GM23248 (cell line): ENCODE measurements at regions not wholly inside any gene's neighbourhood (a gene's known extent, or its start where the extent isn't known, plus 50 kb on each side); places are given as distances from the start of the nearest gene placed in this dataset.
"Not testable (repeated sequence)": the region's sequence is repeated elsewhere in the genome, so short reads cannot be mapped to it uniquely, and the experiment has no call there.

ENCODE experiments used
- DNase-seq: peaks from one replicate; pipeline ENCODE4 v3.0.0-alpha.2; 2015
- H2AFZ ChIP-seq: fragments of 200-600 bp; sonication (generic); 2 replicates; pipeline ENCODE4 v1.6.1; 2016; ENCODE audit warnings: antibody characterized with exemption
- H3F3A ChIP-seq: fragments of 200-600 bp; sonication (generic); 2 replicates; pipeline ENCODE4 v1.6.1; 2016; ENCODE audit warnings: mild to moderate bottlenecking, antibody characterized with exemption, mixed run types; ENCODE audit not compliant: insufficient read depth
- H3K27ac ChIP-seq: fragments of 200-600 bp; sonication (generic); 2 replicates; pipeline ENCODE4 v1.5.1; 2016; ENCODE audit warnings: mild to moderate bottlenecking
- H3K27me3 ChIP-seq: fragments of 200-600 bp; sonication (generic); replicated peaks from 2 replicates; pipeline ENCODE4 v1.6.1; 2016; ENCODE audit warnings: mild to moderate bottlenecking; ENCODE audit not compliant: insufficient read depth
- H3K36me3 ChIP-seq: fragments of 200-600 bp; sonication (generic); 2 replicates; pipeline ENCODE4 v1.6.1; 2016; ENCODE audit warnings: low read depth, mild to moderate bottlenecking
- H3K4me1 ChIP-seq: fragments of 200-600 bp; sonication (generic); 2 replicates; pipeline ENCODE4 v1.6.1; 2016; ENCODE audit warnings: mild to moderate bottlenecking; ENCODE audit not compliant: insufficient read depth
- H3K4me2 ChIP-seq: fragments of 200-600 bp; sonication (generic); one replicate; pipeline ENCODE4 v1.6.1; 2016; ENCODE audit warnings: mild to moderate bottlenecking; ENCODE audit not compliant: unreplicated experiment
- H3K4me3 ChIP-seq: fragments of 200-600 bp; sonication (generic); 2 replicates; pipeline ENCODE4 v1.5.1; 2016; ENCODE audit warnings: mild to moderate bottlenecking
- H3K79me2 ChIP-seq: fragments of 200-600 bp; sonication (generic); 2 replicates; pipeline ENCODE4 v1.6.1; 2016; ENCODE audit warnings: mild to moderate bottlenecking; ENCODE audit not compliant: insufficient read depth
- H3K9ac ChIP-seq: fragments of 200-600 bp; sonication (generic); 2 replicates; pipeline ENCODE4 v1.6.1; 2016; ENCODE audit warnings: mild to moderate bottlenecking
- H3K9me2 ChIP-seq: fragments of 200-600 bp; sonication (generic); 2 replicates; pipeline ENCODE4 v1.6.1; 2016; ENCODE audit warnings: mixed run types, mild to moderate bottlenecking, moderate library complexity; ENCODE audit not compliant: insufficient read depth
- H3K9me3 ChIP-seq: fragments of 200-600 bp; sonication (generic); one replicate; pipeline ENCODE4 v1.6.1; 2017; ENCODE audit warnings: low read depth
- H4K20me1 ChIP-seq: fragments of 200-600 bp; sonication (generic); 2 replicates; pipeline ENCODE4 v1.6.0; 2016; ENCODE audit not compliant: insufficient read depth
- EZH2 ChIP-seq: fragments of 200-600 bp; sonication (generic); IDR thresholded peaks from 2 replicates; pipeline ENCODE4 v1.6.1; 2018; ENCODE audit warnings: antibody characterized with exemption, mild to moderate bottlenecking; ENCODE audit not compliant: insufficient read depth, poor library complexity, severe bottlenecking
- EZH2phosphoT487 ChIP-seq: fragments of 200-600 bp; sonication (generic); IDR thresholded peaks from 2 replicates; pipeline ENCODE4 v1.6.1; 2018; ENCODE audit warnings: antibody characterized with exemption, moderate library complexity, mild to moderate bottlenecking, low read depth; ENCODE audit not compliant: insufficient read depth
- WGBS, 2 experiments: methylation state at CpG; one replicate each; pipeline ENCODE4 v1.1.6; 2015 to 2017; ENCODE audit warnings: low lambda C conversion rate in 2 of 2, low coverage in 1 of 2; ENCODE audit errors: missing lambda C conversion rate in 2 of 2; 5-methylcytosine and 5-hydroxymethylcytosine counted together
- in situ Hi-C: fragments of 300-500 bp; cut with MboI; formaldehyde crosslinking; loops from 2 replicates; pipeline ENCODE4 v1.15.0; 2020

GRCh38 chr5:67878933-67879332, 336.6 kb upstream of the PIK3R1 start:
- Histone ChIP-seq H3F3A (no peaks in the 10 kb centered on the region), H3K4me1 (no peaks in the 10 kb centered on the region), H3K79me2 (no peaks in the 10 kb centered on the region), H3K27me3 (no peaks in the 10 kb centered on the region), H3K4me3 (no peak overlapping the region), H3K9ac (no peak overlapping the region), H3K9me3 (no peaks in the 10 kb centered on the region), H3K9me2 (no peaks in the 10 kb centered on the region), H2AFZ (no peak overlapping the region), H3K36me3 (no peaks in the 10 kb centered on the region), H4K20me1 (no peaks in the 10 kb centered on the region), H3K4me2 (no peak overlapping the region), H3K27ac (no peak overlapping the region)
- WGBS, 2 experiments, result 56 to 72% methylated on average over 1 of the region's 1 CpG
- no peak for DNase-seq
- in situ Hi-C loops, result no loop called here
- TF ChIP-seq EZH2 (no peak), EZH2phosphoT487 (no peak)

GRCh38 chr5:67876371-67876770, 339.2 kb upstream of the PIK3R1 start:
- no peaks in the 10 kb centered on the region for H3K27me3 ChIP-seq
- no peaks in the 10 kb centered on the region for H4K20me1 ChIP-seq
- H3K27ac ChIP-seq, result no peak overlapping the region
- H3K9ac ChIP-seq, result no peak overlapping the region
- no peak overlapping the region for H3K4me3 ChIP-seq
- H3K4me1 ChIP-seq, result no peaks in the 10 kb centered on the region
- no peaks in the 10 kb centered on the region for H3F3A ChIP-seq
- no peaks in the 10 kb centered on the region for H3K9me2 ChIP-seq
- no peaks in the 10 kb centered on the region for H3K79me2 ChIP-seq
- no peak overlapping the region for H3K4me2 ChIP-seq
- no peaks in the 10 kb centered on the region for H3K36me3 ChIP-seq
- in situ Hi-C loops, result no loop called here
- no peaks in the 10 kb centered on the region for H3K9me3 ChIP-seq
- H2AFZ ChIP-seq, result no peak overlapping the region
- TF ChIP-seq EZH2phosphoT487, result no peak
- no peak for TF ChIP-seq EZH2
- DNase-seq, result no peak

- Histone ChIP-seq H3K9me3 (no peaks in the 10 kb centered on the region), H3F3A (no peaks in the 10 kb centered on the region), H3K9me2 (no peaks in the 10 kb centered on the region), H3K9ac (no peak overlapping the region), H2AFZ (no peak overlapping the region), H4K20me1 (no peaks in the 10 kb centered on the region), H3K27me3 (no peaks in the 10 kb centered on the region), H3K4me2 (no peak overlapping the region), H3K4me1 (no peaks in the 10 kb centered on the region), H3K36me3 (no peaks in the 10 kb centered on the region), H3K79me2 (no peaks in the 10 kb centered on the region), H3K27ac (no peak overlapping the region), H3K4me3 (no peak overlapping the region)
- 6 to 9% methylated on average over 3 of the region's 3 CpGs for WGBS, 2 experiments
- TF ChIP-seq EZH2, result no peak
- no peak for TF ChIP-seq EZH2phosphoT487
- in situ Hi-C loops, result no loop called here
- DNase-seq, result no peak
Measured at GRCh38 chr5:67875601-67876000, 340.0 kb upstream of the PIK3R1 start.

GRCh38 chr5:67873935-67874334, 341.6 kb upstream of the PIK3R1 start:
- Histone ChIP-seq H3K27ac (no peak overlapping the region), H3K4me2 (no peak overlapping the region), H3F3A (no peaks in the 10 kb centered on the region), H2AFZ (no peak overlapping the region), H3K9me2 (0 out of 2 replicates have a peak, but pooled peaks cover 4% of the 10 kb centered on the region), H3K4me1 (no peaks in the 10 kb centered on the region), H3K27me3 (no peaks in the 10 kb centered on the region), H3K79me2 (no peaks in the 10 kb centered on the region), H3K36me3 (no peaks in the 10 kb centered on the region), H3K4me3 (no peak overlapping the region), H4K20me1 (no peaks in the 10 kb centered on the region), H3K9me3 (no peaks in the 10 kb centered on the region), H3K9ac (no peak overlapping the region)
- in situ Hi-C loops, result no loop called here
- no peak for DNase-seq
- no peak for TF ChIP-seq EZH2phosphoT487
- TF ChIP-seq EZH2, result no peak

- no peak for TF ChIP-seq EZH2phosphoT487
- TF ChIP-seq EZH2, result no peak
- no peaks in the 10 kb centered on the region for H3K9me3 ChIP-seq
- no peak overlapping the region for H3K9ac ChIP-seq
- no peaks in the 10 kb centered on the region for H3F3A ChIP-seq
- no peaks in the 10 kb centered on the region for H3K36me3 ChIP-seq
- no peak overlapping the region for H3K4me2 ChIP-seq
- H2AFZ ChIP-seq, result no peak overlapping the region
- no peaks in the 10 kb centered on the region for H3K4me1 ChIP-seq
- no peaks in the 10 kb centered on the region for H4K20me1 ChIP-seq
- H3K4me3 ChIP-seq, result no peak overlapping the region
- WGBS, 2 experiments, result 54 to 62% methylated on average over 3 of the region's 3 CpGs
- DNase-seq, result no peak
- H3K27ac ChIP-seq, result no peak overlapping the region
- H3K9me2 ChIP-seq, result 0 out of 2 replicates have a peak, but pooled peaks cover 4% of the 10 kb centered on the region
- H3K27me3 ChIP-seq, result no peaks in the 10 kb centered on the region
- in situ Hi-C loops, result no loop called here
- no peaks in the 10 kb centered on the region for H3K79me2 ChIP-seq
Measured at GRCh38 chr5:67870662-67871061, 344.9 kb upstream of the PIK3R1 start.

- H3K79me2 ChIP-seq, H3K4me2 ChIP-seq, H3K4me1 ChIP-seq, H3K9me3 ChIP-seq, H3K4me3 ChIP-seq, H3K9ac ChIP-seq, H3F3A ChIP-seq, H3K27me3 ChIP-seq, H2AFZ ChIP-seq, DNase-seq, H4K20me1 ChIP-seq, H3K9me2 ChIP-seq, H3K27ac ChIP-seq, H3K36me3 ChIP-seq, in situ Hi-C loops: not testable (repeated sequence)
- WGBS, 2 experiments, result 25 to 58% methylated on average over 1 of the region's 1 CpG
Measured at GRCh38 chr5:67864335-67864734, 351.2 kb upstream of the PIK3R1 start.
